PFSK-1 (cell line): ENCODE measurements at regions not wholly inside any gene's neighbourhood (a gene's known extent, or its start where the extent isn't known, plus 50 kb on each side); places are given as distances from the start of the nearest gene placed in this dataset.

Experiments
- REST ChIP-seq, 2 experiments: IDR thresholded peaks; 2 replicates each; pipeline versions ENCODE4 v1.6.1 to v1.8.0; 2011 to 2012; ENCODE audit warnings: low read depth in 2 of 2, low read length in 2 of 2, control low read depth in 1 of 2, inconsistent platforms in 1 of 2, mild to moderate bottlenecking in 1 of 2, moderate library complexity in 1 of 2; ENCODE audit not compliant: insufficient read depth in 1 of 2
- TAF1 ChIP-seq: IDR thresholded peaks from 2 replicates; pipeline ENCODE4 v1.6.1; 2012; ENCODE audit warnings: low read length, control low read depth, borderline replicate concordance; ENCODE audit not compliant: insufficient read depth

- TF ChIP-seq REST (IDR thresholded peaks at IDR 0.05; ENCODE audit: insufficient read depth in 1 of 2, low read depth in 2 of 2, low read length in 2 of 2) (no peak), TAF1 (no peak)
Observed at GRCh38 chr4:131296192-131296591, 1852.9 kb upstream of the PCDH10 start.
